Liver (tissue), 8 donors: ENCODE measurements at regions not wholly inside any gene's neighbourhood (a gene's known extent, or its start where the extent isn't known, plus 50 kb on each side); places are given as distances from the start of the nearest gene placed in this dataset.

Experiments used
- DNase-seq: peaks from one replicate; pipeline ENCODE4 v3.0.0-alpha.2; 2017; ENCODE audit warnings: low spot score
- H3K27ac ChIP-seq, 2 donors: one replicate each; pipeline ENCODE4 v1.7.0; 2013; ENCODE audit warnings: inconsistent platforms in 2 of 2, low read length in 2 of 2, control low read depth in 1 of 2, low read depth in 1 of 2, mild to moderate bottlenecking in 1 of 2
- H3K27me3 ChIP-seq, 4 donors: one replicate each; pipeline versions ENCODE4 v1.6.1 to v1.7.0; 2013; ENCODE audit warnings: low read length in 3 of 4, inconsistent platforms in 1 of 4, mild to moderate bottlenecking in 1 of 4, moderate library complexity in 1 of 4; ENCODE audit not compliant: control insufficient read depth in 4 of 4, insufficient read depth in 4 of 4
- H3K36me3 ChIP-seq, 4 donors: one replicate each; pipeline versions ENCODE4 v1.6.1 to v1.7.0; 2013; ENCODE audit warnings: low read length in 3 of 4, mild to moderate bottlenecking in 3 of 4, low read depth in 1 of 4, moderate library complexity in 1 of 4; ENCODE audit not compliant: control insufficient read depth in 4 of 4, insufficient read depth in 3 of 4
- H3K4me1 ChIP-seq, 4 donors: one replicate each; pipeline versions ENCODE4 v1.6.1 to v1.7.0; 2013; ENCODE audit warnings: low read length in 3 of 4, mild to moderate bottlenecking in 3 of 4, moderate library complexity in 1 of 4; ENCODE audit not compliant: control insufficient read depth in 4 of 4, insufficient read depth in 4 of 4
- H3K4me3 ChIP-seq, 3 donors: one replicate each; pipeline versions ENCODE4 v1.6.1 to v1.7.0; 2013; ENCODE audit warnings: low read length in 3 of 3, control low read depth in 1 of 3, low read depth in 1 of 3, mild to moderate bottlenecking in 1 of 3
- H3K9ac ChIP-seq, 2 donors: one replicate each; pipeline ENCODE4 v1.7.0; 2013; ENCODE audit warnings: low read length in 2 of 2, mild to moderate bottlenecking in 2 of 2, moderate library complexity in 2 of 2, control low read depth in 1 of 2, low read depth in 1 of 2
- H3K9me3 ChIP-seq, 4 donors: one replicate each; pipeline versions ENCODE4 v1.6.1 to v1.7.0; 2013; ENCODE audit warnings: low read length in 3 of 4; ENCODE audit not compliant: control insufficient read depth in 4 of 4
- EGR1 ChIP-seq, 2 donors: IDR thresholded peaks; 2 replicates each; pipeline ENCODE4 v1.6.1; 2016 to 2018; ENCODE audit warnings: antibody characterized with exemption in 2 of 2, low read depth in 2 of 2
- FOXA1 ChIP-seq: IDR thresholded peaks from 2 replicates; pipeline ENCODE4 v1.6.1; 2016; ENCODE audit warnings: antibody characterized with exemption
- FOXA2 ChIP-seq: IDR thresholded peaks from 2 replicates; pipeline ENCODE4 v1.6.1; 2016; ENCODE audit warnings: antibody characterized with exemption
- GABPA ChIP-seq, 2 donors: IDR thresholded peaks in 1 of 2; conservative IDR thresholded peaks in 1 of 2; 2 replicates each; pipeline ENCODE4 v1.6.1; 2016; ENCODE audit warnings: antibody characterized with exemption in 2 of 2, mild to moderate bottlenecking in 1 of 2, moderate library complexity in 1 of 2
- HNF4A ChIP-seq, 2 donors: conservative IDR thresholded peaks; 2 replicates each; pipeline ENCODE4 v1.6.1; 2016; ENCODE audit warnings: antibody characterized with exemption in 2 of 2, mild to moderate bottlenecking in 2 of 2
- HNF4G ChIP-seq: IDR thresholded peaks from 2 replicates; pipeline ENCODE4 v1.6.1; 2016; ENCODE audit warnings: antibody characterized with exemption
- JUND ChIP-seq, 2 donors: IDR thresholded peaks; 2 replicates each; pipeline ENCODE4 v1.6.1; 2016; ENCODE audit warnings: antibody characterized with exemption in 2 of 2
- NR2F2 ChIP-seq: IDR thresholded peaks from 2 replicates; pipeline ENCODE4 v1.6.1; 2016; ENCODE audit warnings: antibody characterized with exemption
- RAD21 ChIP-seq, 2 donors: IDR thresholded peaks; 2 replicates each; pipeline ENCODE4 v1.6.1; 2016; ENCODE audit warnings: antibody characterized with exemption in 2 of 2, mild to moderate bottlenecking in 2 of 2
- RXRA ChIP-seq, 2 donors: IDR thresholded peaks; 2 replicates each; pipeline ENCODE4 v1.6.1; 2017 to 2018; ENCODE audit warnings: antibody characterized with exemption in 2 of 2, mild to moderate bottlenecking in 1 of 2
- SP1 ChIP-seq: IDR thresholded peaks from 2 replicates; pipeline ENCODE4 v1.6.1; 2018; ENCODE audit warnings: antibody characterized with exemption, mild to moderate bottlenecking
- TAF1 ChIP-seq: conservative IDR thresholded peaks from 2 replicates; pipeline ENCODE4 v1.6.1; 2016; ENCODE audit warnings: antibody characterized with exemption, mild to moderate bottlenecking
- YY1 ChIP-seq: IDR thresholded peaks from 2 replicates; pipeline ENCODE4 v1.6.1; 2016; ENCODE audit warnings: antibody characterized with exemption, mild to moderate bottlenecking
- WGBS: extraction: QIAGEN DNeasy Blood & Tissue Kit; methylation state at CpG from one replicate; pipeline ENCODE4 v1.1.7; 2013; 5-methylcytosine and 5-hydroxymethylcytosine counted together
- TF ChIP-seq, protein P1 (sequence below): IDR thresholded peaks from 2 replicates; pipeline ENCODE4 v1.6.1; 2016; ENCODE audit warnings: antibody characterized with exemption
- TF ChIP-seq, protein P2 (sequence below): IDR thresholded peaks from 2 replicates; pipeline ENCODE4 v1.6.1; 2016; ENCODE audit warnings: antibody characterized with exemption
- TF ChIP-seq, protein P3 (sequence below): IDR thresholded peaks from 2 replicates; pipeline ENCODE4 v1.6.1; 2016; ENCODE audit warnings: antibody characterized with exemption, mild to moderate bottlenecking
- TF ChIP-seq, protein P4 (sequence below): fragments of 150-350 bp; IDR thresholded peaks from 2 replicates; pipeline ENCODE4 v1.5.1; 2017; ENCODE audit warnings: improper control_type of control experiment, low read depth, low read length; ENCODE audit not compliant: missing input control
- TF ChIP-seq, protein P5 (sequence below): IDR thresholded peaks from 2 replicates; pipeline ENCODE4 v1.6.1; 2016; ENCODE audit warnings: antibody characterized with exemption
- donor health status: healthy.
- donor health status: healthy.
- donor health status: healthy.
- donor health status: healthy.
- donor health status: healthy.

DNA sequence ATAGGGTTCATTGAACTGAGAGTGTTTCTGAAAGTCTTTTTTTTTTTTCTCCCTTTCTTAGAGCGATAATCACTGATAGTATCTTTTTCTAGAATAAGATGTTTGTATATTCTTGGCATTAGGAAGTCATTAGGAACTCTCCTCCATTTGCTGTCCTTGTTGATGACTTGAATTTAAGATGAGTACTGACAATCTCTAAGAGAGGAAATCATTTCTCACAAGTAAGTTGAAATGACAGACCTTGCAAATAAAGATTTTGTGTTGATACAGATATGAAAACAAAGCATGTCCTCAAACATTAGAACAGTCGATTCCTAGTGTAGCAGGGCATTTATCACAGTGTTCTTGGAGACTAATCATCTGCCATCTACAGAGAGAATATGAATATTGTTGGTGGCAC is 458.4 kb upstream of the SYT1 start:
- Histone ChIP-seq H3K27ac (no peak overlapping the region), H3K36me3 (no peaks in the 10 kb centered on the region), H3K9ac (no peak overlapping the region), H3K4me1 (no peaks in the 10 kb centered on the region), H3K4me3 (no peak overlapping the region), H3K27me3 (no peaks in the 10 kb centered on the region), H3K9me3 (no peaks in the 10 kb centered on the region)
- DNase-seq, result no peak
- 78% methylated on average over 2 of the region's 2 CpGs for WGBS
- TF ChIP-seq EGR1 (IDR thresholded peaks at IDR 0.05; ENCODE audit: low read depth in 2 of 2) (no peak), FOXA1 (no peak), SP1 (no peak), RXRA (IDR thresholded peaks at IDR 0.05) (no peak), JUND (IDR thresholded peaks at IDR 0.05) (no peak), GABPA (IDR thresholded peaks at IDR 0.05 in 1 of 2, conservative IDR thresholded peaks at IDR 0.05 in 1 of 2) (no peak), FOXA2 (no peak)
- TF ChIP-seq, protein P1, sequence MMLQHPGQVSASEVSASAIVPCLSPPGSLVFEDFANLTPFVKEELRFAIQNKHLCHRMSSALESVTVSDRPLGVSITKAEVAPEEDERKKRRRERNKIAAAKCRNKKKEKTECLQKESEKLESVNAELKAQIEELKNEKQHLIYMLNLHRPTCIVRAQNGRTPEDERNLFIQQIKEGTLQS, result no peak
- TF ChIP-seq, protein P2, sequence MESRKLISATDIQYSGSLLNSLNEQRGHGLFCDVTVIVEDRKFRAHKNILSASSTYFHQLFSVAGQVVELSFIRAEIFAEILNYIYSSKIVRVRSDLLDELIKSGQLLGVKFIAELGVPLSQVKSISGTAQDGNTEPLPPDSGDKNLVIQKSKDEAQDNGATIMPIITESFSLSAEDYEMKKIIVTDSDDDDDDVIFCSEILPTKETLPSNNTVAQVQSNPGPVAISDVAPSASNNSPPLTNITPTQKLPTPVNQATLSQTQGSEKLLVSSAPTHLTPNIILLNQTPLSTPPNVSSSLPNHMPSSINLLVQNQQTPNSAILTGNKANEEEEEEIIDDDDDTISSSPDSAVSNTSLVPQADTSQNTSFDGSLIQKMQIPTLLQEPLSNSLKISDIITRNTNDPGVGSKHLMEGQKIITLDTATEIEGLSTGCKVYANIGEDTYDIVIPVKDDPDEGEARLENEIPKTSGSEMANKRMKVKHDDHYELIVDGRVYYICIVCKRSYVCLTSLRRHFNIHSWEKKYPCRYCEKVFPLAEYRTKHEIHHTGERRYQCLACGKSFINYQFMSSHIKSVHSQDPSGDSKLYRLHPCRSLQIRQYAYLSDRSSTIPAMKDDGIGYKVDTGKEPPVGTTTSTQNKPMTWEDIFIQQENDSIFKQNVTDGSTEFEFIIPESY, result no peak
- TF ChIP-seq, protein P3, sequence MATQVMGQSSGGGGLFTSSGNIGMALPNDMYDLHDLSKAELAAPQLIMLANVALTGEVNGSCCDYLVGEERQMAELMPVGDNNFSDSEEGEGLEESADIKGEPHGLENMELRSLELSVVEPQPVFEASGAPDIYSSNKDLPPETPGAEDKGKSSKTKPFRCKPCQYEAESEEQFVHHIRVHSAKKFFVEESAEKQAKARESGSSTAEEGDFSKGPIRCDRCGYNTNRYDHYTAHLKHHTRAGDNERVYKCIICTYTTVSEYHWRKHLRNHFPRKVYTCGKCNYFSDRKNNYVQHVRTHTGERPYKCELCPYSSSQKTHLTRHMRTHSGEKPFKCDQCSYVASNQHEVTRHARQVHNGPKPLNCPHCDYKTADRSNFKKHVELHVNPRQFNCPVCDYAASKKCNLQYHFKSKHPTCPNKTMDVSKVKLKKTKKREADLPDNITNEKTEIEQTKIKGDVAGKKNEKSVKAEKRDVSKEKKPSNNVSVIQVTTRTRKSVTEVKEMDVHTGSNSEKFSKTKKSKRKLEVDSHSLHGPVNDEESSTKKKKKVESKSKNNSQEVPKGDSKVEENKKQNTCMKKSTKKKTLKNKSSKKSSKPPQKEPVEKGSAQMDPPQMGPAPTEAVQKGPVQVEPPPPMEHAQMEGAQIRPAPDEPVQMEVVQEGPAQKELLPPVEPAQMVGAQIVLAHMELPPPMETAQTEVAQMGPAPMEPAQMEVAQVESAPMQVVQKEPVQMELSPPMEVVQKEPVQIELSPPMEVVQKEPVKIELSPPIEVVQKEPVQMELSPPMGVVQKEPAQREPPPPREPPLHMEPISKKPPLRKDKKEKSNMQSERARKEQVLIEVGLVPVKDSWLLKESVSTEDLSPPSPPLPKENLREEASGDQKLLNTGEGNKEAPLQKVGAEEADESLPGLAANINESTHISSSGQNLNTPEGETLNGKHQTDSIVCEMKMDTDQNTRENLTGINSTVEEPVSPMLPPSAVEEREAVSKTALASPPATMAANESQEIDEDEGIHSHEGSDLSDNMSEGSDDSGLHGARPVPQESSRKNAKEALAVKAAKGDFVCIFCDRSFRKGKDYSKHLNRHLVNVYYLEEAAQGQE, result no peak

DNA sequence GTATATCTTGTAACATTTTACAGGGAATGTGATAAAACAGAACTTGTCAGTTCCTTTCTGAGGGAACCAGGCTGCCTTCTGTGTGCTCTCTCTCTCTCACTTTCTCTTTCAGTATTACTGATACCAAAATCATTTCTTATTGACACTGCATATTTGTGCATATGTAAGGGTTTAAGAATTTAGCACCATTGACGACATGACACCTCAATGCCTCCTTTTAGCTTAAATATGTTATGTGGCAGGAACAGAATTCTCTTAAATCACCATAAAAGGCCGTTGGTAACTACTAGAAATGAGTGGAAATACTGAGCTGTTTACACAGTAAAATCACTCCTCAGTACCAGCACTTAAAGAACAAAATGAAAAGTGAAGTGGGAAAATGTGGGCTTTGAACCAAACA is 457.7 kb upstream of the SYT1 start:
- no peak overlapping the region for H3K27ac ChIP-seq
- no peaks in the 10 kb centered on the region for H3K36me3 ChIP-seq
- H3K9me3 ChIP-seq, result no peaks in the 10 kb centered on the region
- no peaks in the 10 kb centered on the region for H3K4me1 ChIP-seq
- H3K27me3 ChIP-seq, result no peaks in the 10 kb centered on the region
- TF ChIP-seq RAD21 (IDR thresholded peaks at IDR 0.05), result no peak
- no peak for TF ChIP-seq GABPA (IDR thresholded peaks at IDR 0.05 in 1 of 2, conservative IDR thresholded peaks at IDR 0.05 in 1 of 2)
- TF ChIP-seq HNF4G, result no peak
- TF ChIP-seq, protein P1, result no peak
- TF ChIP-seq, protein P4, sequence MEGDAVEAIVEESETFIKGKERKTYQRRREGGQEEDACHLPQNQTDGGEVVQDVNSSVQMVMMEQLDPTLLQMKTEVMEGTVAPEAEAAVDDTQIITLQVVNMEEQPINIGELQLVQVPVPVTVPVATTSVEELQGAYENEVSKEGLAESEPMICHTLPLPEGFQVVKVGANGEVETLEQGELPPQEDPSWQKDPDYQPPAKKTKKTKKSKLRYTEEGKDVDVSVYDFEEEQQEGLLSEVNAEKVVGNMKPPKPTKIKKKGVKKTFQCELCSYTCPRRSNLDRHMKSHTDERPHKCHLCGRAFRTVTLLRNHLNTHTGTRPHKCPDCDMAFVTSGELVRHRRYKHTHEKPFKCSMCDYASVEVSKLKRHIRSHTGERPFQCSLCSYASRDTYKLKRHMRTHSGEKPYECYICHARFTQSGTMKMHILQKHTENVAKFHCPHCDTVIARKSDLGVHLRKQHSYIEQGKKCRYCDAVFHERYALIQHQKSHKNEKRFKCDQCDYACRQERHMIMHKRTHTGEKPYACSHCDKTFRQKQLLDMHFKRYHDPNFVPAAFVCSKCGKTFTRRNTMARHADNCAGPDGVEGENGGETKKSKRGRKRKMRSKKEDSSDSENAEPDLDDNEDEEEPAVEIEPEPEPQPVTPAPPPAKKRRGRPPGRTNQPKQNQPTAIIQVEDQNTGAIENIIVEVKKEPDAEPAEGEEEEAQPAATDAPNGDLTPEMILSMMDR, result no peak
- TF ChIP-seq RXRA (IDR thresholded peaks at IDR 0.05), result no peak
- no peak for TF ChIP-seq SP1
- no peak for TF ChIP-seq JUND (IDR thresholded peaks at IDR 0.05)
- TF ChIP-seq TAF1, result no peak
- TF ChIP-seq, protein P3, result no peak
- TF ChIP-seq, protein P2, result no peak
- TF ChIP-seq YY1, result no peak
- TF ChIP-seq, protein P5, sequence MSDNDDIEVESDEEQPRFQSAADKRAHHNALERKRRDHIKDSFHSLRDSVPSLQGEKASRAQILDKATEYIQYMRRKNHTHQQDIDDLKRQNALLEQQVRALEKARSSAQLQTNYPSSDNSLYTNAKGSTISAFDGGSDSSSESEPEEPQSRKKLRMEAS, result no peak
- TF ChIP-seq HNF4A (conservative IDR thresholded peaks at IDR 0.05), result no peak
- TF ChIP-seq NR2F2, result no peak
- no peak for TF ChIP-seq FOXA2
- TF ChIP-seq FOXA1, result no peak
- no peak for TF ChIP-seq EGR1 (IDR thresholded peaks at IDR 0.05; ENCODE audit: low read depth in 2 of 2)
- no peak overlapping the region for H3K9ac ChIP-seq
- 16% methylated on average over 2 of the region's 2 CpGs for WGBS
- no peak for DNase-seq
- peak overlapping the region in 1 of 3 donors; percentile 30 for H3K4me3 ChIP-seq
